ENCODE measurements at regions not wholly inside any gene's neighbourhood (a gene's known extent, or its start where the extent isn't known, plus 50 kb on each side); places are given as distances from the start of the nearest gene placed in this dataset.

GRCh38 chr17:34178092-34178491 is 77.0 kb upstream of the CCL2 start:
- no peak for TF ChIP-seq CTCF (IDR thresholded peaks at IDR 0.05)
- no peak for TF ChIP-seq POLR2A (IDR thresholded peaks at IDR 0.05)

Measured in Peyer's patch (tissue), 4 donors.